OCI-LY1 (cell line): ENCODE measurements at regions not wholly inside any gene's neighbourhood (a gene's known extent, or its start where the extent isn't known, plus 50 kb on each side); places are given as distances from the start of the nearest gene placed in this dataset.

Experiments used
- H2AFZ ChIP-seq: fragments of 200-600 bp; sonication (generic), shearing (Covaris generic); 2 replicates; pipeline ENCODE4 v1.6.0; 2014; ENCODE audit warnings: antibody characterized with exemption, mild to moderate bottlenecking, low read length
- H3F3A ChIP-seq: fragments of 200-600 bp; sonication (generic), shearing (Covaris generic); 2 replicates; pipeline ENCODE4 v1.6.0; 2014; ENCODE audit warnings: mild to moderate bottlenecking, antibody characterized with exemption, low read length, moderate library complexity; ENCODE audit not compliant: insufficient read depth
- H3K27ac ChIP-seq: fragments of 200-600 bp; sonication (generic); 2 replicates; pipeline ENCODE4 v1.5.1; 2014; ENCODE audit warnings: low read length, mixed run types, mild to moderate bottlenecking, low read depth; ENCODE audit not compliant: poor library complexity, severe bottlenecking
- H3K27me3 ChIP-seq: fragments of 200-600 bp; sonication (generic); 2 replicates; pipeline ENCODE4 v1.6.0; 2014; ENCODE audit warnings: antibody characterized with exemption, mild to moderate bottlenecking, low read length, moderate library complexity; ENCODE audit not compliant: insufficient read depth
- H3K36me3 ChIP-seq: fragments of 200-600 bp; sonication (generic); 2 replicates; pipeline ENCODE4 v1.6.1; 2014; ENCODE audit warnings: mild to moderate bottlenecking, antibody characterized with exemption, low read length, moderate library complexity, mixed read lengths; ENCODE audit not compliant: insufficient read depth
- H3K4me1 ChIP-seq: fragments of 200-600 bp; sonication (generic); 2 replicates; pipeline ENCODE4 v1.5.1; 2014; ENCODE audit warnings: mild to moderate bottlenecking, low read length, moderate library complexity; ENCODE audit not compliant: insufficient read depth, severe bottlenecking
- H3K4me2 ChIP-seq: fragments of 200-600 bp; sonication (generic), shearing (Covaris generic); 2 replicates; pipeline ENCODE4 v1.6.1; 2014; ENCODE audit warnings: low read length
- H3K4me3 ChIP-seq: fragments of 200-600 bp; sonication (generic); 2 replicates; pipeline ENCODE4 v1.5.1; 2014; ENCODE audit warnings: low read length, low read depth, mild to moderate bottlenecking, mixed read lengths; ENCODE audit not compliant: poor library complexity, severe bottlenecking
- H3K79me2 ChIP-seq: fragments of 200-600 bp; shearing (Covaris generic); 2 replicates; pipeline ENCODE4 v1.6.1; 2016; ENCODE audit warnings: mixed run types, low read length, mixed read lengths; ENCODE audit not compliant: insufficient read depth
- H3K9ac ChIP-seq: fragments of 200-600 bp; sonication (generic), shearing (Covaris generic); 2 replicates; pipeline ENCODE4 v1.6.1; 2014; ENCODE audit warnings: mild to moderate bottlenecking, low read length, mixed read lengths
- H3K9me2 ChIP-seq: fragments of 200-600 bp; sonication (generic), shearing (Covaris generic); 2 replicates; pipeline ENCODE4 v1.6.1; 2014; ENCODE audit warnings: low read depth, mild to moderate bottlenecking, low read length, mixed read lengths
- H3K9me3 ChIP-seq: fragments of 200-600 bp; shearing (Covaris generic); 2 replicates; pipeline ENCODE4 v1.6.1; 2014; ENCODE audit warnings: low read length, mixed read lengths
- H4K20me1 ChIP-seq: fragments of 200-600 bp; sonication (generic), shearing (Covaris generic); 2 replicates; pipeline ENCODE4 v1.6.0; 2016; ENCODE audit warnings: mild to moderate bottlenecking, low read length; ENCODE audit not compliant: insufficient read depth
- CTCF ChIP-seq: fragments of 200-600 bp; sonication (generic), shearing (Covaris generic); IDR thresholded peaks from 2 replicates; pipeline ENCODE4 v1.5.1; 2017; ENCODE audit warnings: mild to moderate bottlenecking, antibody characterized with exemption, low read length, moderate library complexity, mixed read lengths
- EZH2 ChIP-seq: fragments of 200-600 bp; sonication (generic), shearing (Covaris generic); IDR thresholded peaks from 2 replicates; pipeline ENCODE4 v1.8.0; 2017; ENCODE audit warnings: borderline replicate concordance, mixed run types, mild to moderate bottlenecking, antibody characterized with exemption, low read length, moderate library complexity, mixed read lengths

GRCh38 chr12:107847830-107848229 is 73.3 kb downstream of the ASCL4 start:
- Histone ChIP-seq H3K36me3 (no peaks in the 10 kb centered on the region), H3K27me3 (no peaks in the 10 kb centered on the region), H3K9ac (no peak overlapping the region), H3K27ac (no peak overlapping the region), H3K79me2 (no peaks in the 10 kb centered on the region), H3K9me2 (no peaks in the 10 kb centered on the region), H3F3A (no peaks in the 10 kb centered on the region), H3K4me1 (no peaks in the 10 kb centered on the region), H4K20me1 (no peaks in the 10 kb centered on the region), H3K4me3 (no peak overlapping the region), H2AFZ (no peak overlapping the region), H3K9me3 (no peaks in the 10 kb centered on the region), H3K4me2 (no peak overlapping the region)
- TF ChIP-seq EZH2 (no peak), CTCF (no peak)

- TF ChIP-seq CTCF (no peak), EZH2 (no peak)
- no peaks in the 10 kb centered on the region for H3K9me3 ChIP-seq
- no peaks in the 10 kb centered on the region for H4K20me1 ChIP-seq
- no peak overlapping the region for H3K9ac ChIP-seq
- H3K4me1 ChIP-seq: no peaks in the 10 kb centered on the region
- no peaks in the 10 kb centered on the region for H3F3A ChIP-seq
- H3K79me2 ChIP-seq: no peaks in the 10 kb centered on the region
- H3K36me3 ChIP-seq: no peaks in the 10 kb centered on the region
- no peak overlapping the region for H3K4me3 ChIP-seq
- H3K27me3 ChIP-seq: no peaks in the 10 kb centered on the region
- H2AFZ ChIP-seq: no peak overlapping the region
- H3K4me2 ChIP-seq: no peak overlapping the region
- no peak overlapping the region for H3K27ac ChIP-seq
- H3K9me2 ChIP-seq: no peaks in the 10 kb centered on the region
Observed at GRCh38 chr12:107853479-107853878, 79.0 kb downstream of the ASCL4 start.

- no peaks in the 10 kb centered on the region for H3F3A ChIP-seq
- H3K9ac ChIP-seq: no peak overlapping the region
- H3K4me3 ChIP-seq: no peak overlapping the region
- H3K4me2 ChIP-seq: no peak overlapping the region
- no peaks in the 10 kb centered on the region for H3K4me1 ChIP-seq
- H2AFZ ChIP-seq: no peak overlapping the region
- TF ChIP-seq EZH2 (no peak), CTCF (no peak)
- no peaks in the 10 kb centered on the region for H3K79me2 ChIP-seq
- no peaks in the 10 kb centered on the region for H4K20me1 ChIP-seq
- H3K9me2 ChIP-seq: no peaks in the 10 kb centered on the region
- no peaks in the 10 kb centered on the region for H3K9me3 ChIP-seq
- no peaks in the 10 kb centered on the region for H3K27me3 ChIP-seq
- H3K36me3 ChIP-seq: no peaks in the 10 kb centered on the region
- H3K27ac ChIP-seq: no peak overlapping the region
Observed at GRCh38 chr12:107855471-107855870, 81.0 kb downstream of the ASCL4 start.
